T-helper 17 cell (primary cell): ENCODE measurements at regions not wholly inside any gene's neighbourhood (a gene's known extent, or its start where the extent isn't known, plus 50 kb on each side); places are given as distances from the start of the nearest gene placed in this dataset.
"Not testable (repeated sequence)": the region's sequence is repeated elsewhere in the genome, so short reads cannot be mapped to it uniquely, and the experiment has no call there.

ENCODE experiments used
- ATAC-seq: fragments of 150-1000 bp; cut with Tn5 transposase; 2 replicates; pipeline ENCODE4 v1.10.0; 2021; ENCODE audit warnings: mild to moderate bottlenecking, moderate library complexity
- DNase-seq, 3 donors: peaks; one replicate each; pipeline versions ENCODE4 v3.0.0 to v3.0.0-alpha.2; 2020 to 2021
- H3K9me3 ChIP-seq: one replicate; pipeline ENCODE4 v1.7.0; 2013; ENCODE audit warnings: low read length, mild to moderate bottlenecking; ENCODE audit not compliant: control insufficient read depth, poor library complexity, severe bottlenecking
- H3K27ac Mint-ChIP-seq: one replicate; pipeline ENCODE4 v1.8.0; 2022; ENCODE audit warnings: mild to moderate bottlenecking, moderate library complexity, mixed read lengths
- H3K27me3 Mint-ChIP-seq: one replicate; pipeline ENCODE4 v1.8.0; 2022; ENCODE audit warnings: mixed read lengths
- H3K36me3 Mint-ChIP-seq: one replicate; pipeline ENCODE4 v1.8.0; 2022; ENCODE audit warnings: low read depth, mixed read lengths
- H3K4me1 Mint-ChIP-seq: one replicate; pipeline ENCODE4 v1.8.0; 2022; ENCODE audit warnings: mild to moderate bottlenecking, mixed read lengths
- H3K4me3 Mint-ChIP-seq: one replicate; pipeline ENCODE4 v1.8.0; 2022; ENCODE audit warnings: mild to moderate bottlenecking, moderate library complexity, mixed read lengths

GRCh38 chr12:54740882-54741281 lies 92.7 kb upstream of the DCD start:
- H3K27me3 Mint-ChIP-seq, result no peaks in the 10 kb centered on the region
- peaks cover 8% of the 10 kb centered on the region for H3K36me3 Mint-ChIP-seq
- H3K9me3 ChIP-seq, result no peaks in the 10 kb centered on the region
- ATAC-seq (peak; percentile 80), DNase-seq (no peak)
- peak overlapping the region; percentile 54 for H3K4me3 Mint-ChIP-seq
- peaks cover 32% of the 10 kb centered on the region for H3K4me1 Mint-ChIP-seq
- peak overlapping the region; percentile 54 for H3K27ac Mint-ChIP-seq

- no peaks in the 10 kb centered on the region for H3K27me3 Mint-ChIP-seq
- no peaks in the 10 kb centered on the region for H3K9me3 ChIP-seq
- no peak overlapping the region for H3K4me3 Mint-ChIP-seq
- H3K4me1 Mint-ChIP-seq, result peaks cover 18% of the 10 kb centered on the region
- no peaks in the 10 kb centered on the region for H3K36me3 Mint-ChIP-seq
- DNase-seq, result no peak
- no peak for ATAC-seq
- no peak overlapping the region for H3K27ac Mint-ChIP-seq
Observed at GRCh38 chr12:54736549-54736948, 88.4 kb upstream of the DCD start.

- DNase-seq (no peak), ATAC-seq (no peak)
- H3K9me3 ChIP-seq, result no peaks in the 10 kb centered on the region
- H3K36me3 Mint-ChIP-seq, result no peaks in the 10 kb centered on the region
- no peak overlapping the region for H3K27ac Mint-ChIP-seq
- H3K27me3 Mint-ChIP-seq, result no peaks in the 10 kb centered on the region
- no peak overlapping the region for H3K4me3 Mint-ChIP-seq
- H3K4me1 Mint-ChIP-seq, result peaks cover 18% of the 10 kb centered on the region
Observed at GRCh38 chr12:54734196-54734950, 86.2 kb upstream of the DCD start.

GRCh38 chr12:54725233-54725843 lies 77.2 kb upstream of the DCD start:
- H3K4me1 Mint-ChIP-seq, result peaks cover 19% of the 10 kb centered on the region
- peaks cover 29% of the 10 kb centered on the region for H3K27me3 Mint-ChIP-seq
- no peak overlapping the region for H3K4me3 Mint-ChIP-seq
- DNase-seq (no peak), ATAC-seq (no peak)
- no peak overlapping the region for H3K27ac Mint-ChIP-seq
- H3K9me3 ChIP-seq, result no peaks in the 10 kb centered on the region
- no peaks in the 10 kb centered on the region for H3K36me3 Mint-ChIP-seq

- peaks cover 45% of the 10 kb centered on the region for H3K27me3 Mint-ChIP-seq
- H3K4me1 Mint-ChIP-seq, result peaks cover 10% of the 10 kb centered on the region
- peak in 1 of 3 donors; percentile 24 for DNase-seq
Observed at GRCh38 chr12:54723379-54724256, 75.5 kb upstream of the DCD start.

GRCh38 chr12:54721312-54721711 lies 73.1 kb upstream of the DCD start:
- no peak for ATAC-seq
- Mint-ChIP-seq H3K36me3 (no peaks in the 10 kb centered on the region), H3K27me3 (peaks cover 64% of the 10 kb centered on the region), H3K4me1 (peaks cover 8% of the 10 kb centered on the region), H3K27ac (no peak overlapping the region), H3K4me3 (no peak overlapping the region)
- no peak for DNase-seq
- no peaks in the 10 kb centered on the region for H3K9me3 ChIP-seq

More at GRCh38 chr12:54723379-54724256, 75.5 kb upstream of the DCD start:
- no peaks in the 10 kb centered on the region for H3K9me3 ChIP-seq
- H3K4me3 Mint-ChIP-seq, result peak overlapping the region; percentile 25
- H3K27ac Mint-ChIP-seq, result no peak overlapping the region
- peak; percentile 76 for ATAC-seq
- no peaks in the 10 kb centered on the region for H3K36me3 Mint-ChIP-seq

- no peak overlapping the region for H3K27ac Mint-ChIP-seq
- ATAC-seq (no peak), DNase-seq (no peak)
- no peaks in the 10 kb centered on the region for H3K9me3 ChIP-seq
- peaks cover 73% of the 10 kb centered on the region for H3K27me3 Mint-ChIP-seq
- H3K36me3 Mint-ChIP-seq, result no peaks in the 10 kb centered on the region
- peaks cover 2% of the 10 kb centered on the region for H3K4me1 Mint-ChIP-seq
- H3K4me3 Mint-ChIP-seq, result no peak overlapping the region
Observed at GRCh38 chr12:54719691-54720090, 71.5 kb upstream of the DCD start.

- Mint-ChIP-seq H3K27ac (no peak overlapping the region), H3K4me1 (peaks cover 6% of the 10 kb centered on the region), H3K4me3 (no peak overlapping the region), H3K36me3 (no peaks in the 10 kb centered on the region), H3K27me3 (peaks cover 70% of the 10 kb centered on the region)
- H3K9me3 ChIP-seq, result no peaks in the 10 kb centered on the region
- DNase-seq, result no peak
- no peak for ATAC-seq
Observed at GRCh38 chr12:54716261-54716660, 68.1 kb upstream of the DCD start.

- H3K4me1 Mint-ChIP-seq, H3K36me3 Mint-ChIP-seq, DNase-seq, ATAC-seq, H3K9me3 ChIP-seq, H3K4me3 Mint-ChIP-seq, H3K27ac Mint-ChIP-seq: not testable (repeated sequence)
- peaks cover 50% of the 10 kb centered on the region for H3K27me3 Mint-ChIP-seq
Observed at GRCh38 chr12:54713876-54714275, 65.7 kb upstream of the DCD start.

- Mint-ChIP-seq H3K4me1 (peaks cover 6% of the 10 kb centered on the region), H3K27me3 (peaks cover 33% of the 10 kb centered on the region), H3K36me3 (no peaks in the 10 kb centered on the region), H3K27ac (no peak overlapping the region), H3K4me3 (no peak overlapping the region)
- no peak for ATAC-seq
- DNase-seq, result no peak
- no peaks in the 10 kb centered on the region for H3K9me3 ChIP-seq
Observed at GRCh38 chr12:54711669-54712068, 63.5 kb upstream of the DCD start.

GRCh38 chr12:54708826-54709225 lies 60.7 kb upstream of the DCD start:
- no peak for DNase-seq
- peaks cover 18% of the 10 kb centered on the region for H3K27me3 Mint-ChIP-seq

GRCh38 chr12:54704202-54704601 lies 56.0 kb upstream of the DCD start:
- ATAC-seq, result no peak
- no peak for DNase-seq
- Mint-ChIP-seq H3K4me3 (no peak overlapping the region), H3K4me1 (no peaks in the 10 kb centered on the region), H3K27me3 (peaks cover 29% of the 10 kb centered on the region), H3K36me3 (peaks cover 5% of the 10 kb centered on the region), H3K27ac (no peak overlapping the region)
- H3K9me3 ChIP-seq, result no peaks in the 10 kb centered on the region

More at GRCh38 chr12:54708826-54709225, 60.7 kb upstream of the DCD start:
- no peaks in the 10 kb centered on the region for H3K9me3 ChIP-seq
- H3K4me3 Mint-ChIP-seq, result no peak overlapping the region
- H3K27ac Mint-ChIP-seq, result no peak overlapping the region
- H3K36me3 Mint-ChIP-seq, result peaks cover 5% of the 10 kb centered on the region
- no peak for ATAC-seq
- no peaks in the 10 kb centered on the region for H3K4me1 Mint-ChIP-seq

GRCh38 chr12:54701940-54702592 lies 53.9 kb upstream of the DCD start:
- DNase-seq, result no peak
- H3K27ac Mint-ChIP-seq, result no peak overlapping the region
- peaks cover 4% of the 10 kb centered on the region for H3K4me1 Mint-ChIP-seq
- no peak overlapping the region for H3K4me3 Mint-ChIP-seq
- no peaks in the 10 kb centered on the region for H3K9me3 ChIP-seq
- peaks cover 5% of the 10 kb centered on the region for H3K36me3 Mint-ChIP-seq
- peak; percentile 64 for ATAC-seq
- H3K27me3 Mint-ChIP-seq, result peaks cover 41% of the 10 kb centered on the region
